Stimulated activated CD8-positive, alpha-beta memory T cell treated with anti-CD3 and anti-CD28 coated beads, Interleukin-7, amount 100 ng/mL, for 48 hours (primary cell): ENCODE measurements at regions not wholly inside any gene's neighbourhood (a gene's known extent, or its start where the extent isn't known, plus 50 kb on each side); places are given as distances from the start of the nearest gene placed in this dataset.

Experiments used
- DNase-seq, 2 donors: peaks; one replicate each; pipeline ENCODE4 v3.0.0-alpha.2; 2020; ENCODE audit warnings: low read depth in 1 of 2; ENCODE audit errors: extremely low read depth in 1 of 2

- DNase-seq = no peak
Observed at GRCh38 chr1:37415611-37416244, 58.7 kb upstream of the ZC3H12A start.

GRCh38 chr1:37420456-37420855 is 53.9 kb upstream of the ZC3H12A start:
- no peak for DNase-seq

- no peak for DNase-seq
Observed at GRCh38 chr1:37423810-37424209, 50.6 kb upstream of the ZC3H12A start.

GRCh38 chr1:37424523-37424922 is 49.9 kb upstream of the ZC3H12A start:
- no peak for DNase-seq
